ENCODE measurements at regions not wholly inside any gene's neighbourhood (a gene's known extent, or its start where the extent isn't known, plus 50 kb on each side); places are given as distances from the start of the nearest gene placed in this dataset.

GRCh38 chrX:112577146-112577545 is 102.6 kb downstream of the LHFPL1 start:
- TF ChIP-seq TSHZ2 (CRISPR knock-in tag; IDR thresholded peaks at IDR 0.05) (no peak), ZC3H10 (CRISPR knock-in tag; IDR thresholded peaks at IDR 0.05) (no peak), BACH2 (CRISPR knock-in tag; IDR thresholded peaks at IDR 0.05; ENCODE audit: borderline replicate concordance) (no peak)
- no peak for ATAC-seq

GRCh38 chrX:112571388-112571787 is 108.3 kb downstream of the LHFPL1 start:
- no peak for ATAC-seq
- TF ChIP-seq BACH2 (CRISPR knock-in tag; IDR thresholded peaks at IDR 0.05; ENCODE audit: borderline replicate concordance) (no peak), ISL1 (CRISPR knock-in tag; IDR thresholded peaks at IDR 0.05) (no peak), ZNF70 (CRISPR knock-in tag; IDR thresholded peaks at IDR 0.05) (no peak), TSHZ2 (CRISPR knock-in tag; IDR thresholded peaks at IDR 0.05) (no peak), PPARA (CRISPR knock-in tag; IDR thresholded peaks at IDR 0.05; ENCODE audit: borderline replicate concordance) (no peak), TOX (CRISPR knock-in tag; IDR thresholded peaks at IDR 0.05; ENCODE audit: borderline replicate concordance) (no peak), ZFP3 (CRISPR knock-in tag; IDR thresholded peaks at IDR 0.05) (no peak), CREB5 (CRISPR knock-in tag; IDR thresholded peaks at IDR 0.05; ENCODE audit: low read depth) (no peak), CSDC2 (CRISPR knock-in tag; IDR thresholded peaks at IDR 0.05) (no peak), POU6F1 (CRISPR knock-in tag; IDR thresholded peaks at IDR 0.05; ENCODE audit: borderline replicate concordance, low read depth) (no peak), SNAI2 (CRISPR knock-in tag; IDR thresholded peaks at IDR 0.05) (no peak), ZFP30 (CRISPR knock-in tag; IDR thresholded peaks at IDR 0.05) (no peak)

- ATAC-seq = no peak
- TF ChIP-seq TOX (CRISPR knock-in tag; IDR thresholded peaks at IDR 0.05; ENCODE audit: borderline replicate concordance) = no peak
- no peak for TF ChIP-seq ZNF565 (CRISPR knock-in tag; conservative IDR thresholded peaks at IDR 0.05; ENCODE audit: low read depth)
- TF ChIP-seq CSRNP3 (CRISPR knock-in tag; IDR thresholded peaks at IDR 0.05) = no peak
- TF ChIP-seq ZFP30 (CRISPR knock-in tag; IDR thresholded peaks at IDR 0.05) = no peak
- no peak for TF ChIP-seq RARB (CRISPR knock-in tag; IDR thresholded peaks at IDR 0.05)
- TF ChIP-seq TCF4 (CRISPR knock-in tag; IDR thresholded peaks at IDR 0.05; ENCODE audit: borderline replicate concordance) = no peak
- no peak for TF ChIP-seq POU6F1 (CRISPR knock-in tag; IDR thresholded peaks at IDR 0.05; ENCODE audit: borderline replicate concordance, low read depth)
- no peak for TF ChIP-seq CSDC2 (CRISPR knock-in tag; IDR thresholded peaks at IDR 0.05)
- no peak for TF ChIP-seq ISL1 (CRISPR knock-in tag; IDR thresholded peaks at IDR 0.05)
- TF ChIP-seq GLIS3 (CRISPR knock-in tag; IDR thresholded peaks at IDR 0.05) = no peak
- no peak for TF ChIP-seq TSHZ2 (CRISPR knock-in tag; IDR thresholded peaks at IDR 0.05)
- no peak for TF ChIP-seq SNAI2 (CRISPR knock-in tag; IDR thresholded peaks at IDR 0.05)
- TF ChIP-seq ZNF70 (CRISPR knock-in tag; IDR thresholded peaks at IDR 0.05) = no peak
- TF ChIP-seq PATZ1 (CRISPR knock-in tag; IDR thresholded peaks at IDR 0.05; ENCODE audit: borderline replicate concordance) = no peak
Measured at GRCh38 chrX:112555831-112556230, 123.9 kb downstream of the LHFPL1 start.

Data from SK-N-SH treated with all-trans-retinoic acid at 6 μM for 48 hours (cell line).